ENCODE measurements at regions not wholly inside any gene's neighbourhood (a gene's known extent, or its start where the extent isn't known, plus 50 kb on each side); places are given as distances from the start of the nearest gene placed in this dataset.

DNA sequence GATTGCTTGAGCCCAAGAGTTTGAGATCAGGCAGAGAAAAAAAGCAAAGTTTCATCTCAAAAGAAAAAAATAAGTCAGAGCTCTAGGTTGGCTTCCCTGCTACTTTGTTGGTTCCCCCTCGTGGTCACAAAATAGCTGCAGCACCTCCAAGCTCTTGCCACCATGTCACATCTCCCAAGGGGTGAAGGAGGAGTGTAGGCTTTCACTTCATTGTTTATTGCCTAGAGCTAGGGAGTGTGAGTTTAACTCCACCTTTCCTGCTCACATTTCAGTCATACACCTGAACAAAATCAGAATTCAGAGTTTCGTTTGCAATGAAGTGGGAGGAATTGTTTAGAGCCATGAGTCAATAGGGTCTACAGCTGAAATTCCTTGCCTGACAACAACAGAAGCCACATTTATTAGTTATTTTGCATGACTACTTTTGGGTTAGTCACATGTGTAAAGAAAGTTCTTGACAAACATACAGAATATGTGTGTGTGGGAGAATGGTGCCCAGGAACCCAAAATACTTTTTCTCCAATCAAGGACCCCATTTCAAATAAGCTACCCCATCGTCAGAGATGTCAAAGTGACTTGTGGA, 56.2 kb upstream of the UFL1 start:
- no peak for TF ChIP-seq HIC1 (tag by site-specific recombination; IDR thresholded peaks at IDR 0.05)
- TF ChIP-seq ZNF133 (tag by site-specific recombination; IDR thresholded peaks at IDR 0.05), result no peak
- TF ChIP-seq, protein P1, sequence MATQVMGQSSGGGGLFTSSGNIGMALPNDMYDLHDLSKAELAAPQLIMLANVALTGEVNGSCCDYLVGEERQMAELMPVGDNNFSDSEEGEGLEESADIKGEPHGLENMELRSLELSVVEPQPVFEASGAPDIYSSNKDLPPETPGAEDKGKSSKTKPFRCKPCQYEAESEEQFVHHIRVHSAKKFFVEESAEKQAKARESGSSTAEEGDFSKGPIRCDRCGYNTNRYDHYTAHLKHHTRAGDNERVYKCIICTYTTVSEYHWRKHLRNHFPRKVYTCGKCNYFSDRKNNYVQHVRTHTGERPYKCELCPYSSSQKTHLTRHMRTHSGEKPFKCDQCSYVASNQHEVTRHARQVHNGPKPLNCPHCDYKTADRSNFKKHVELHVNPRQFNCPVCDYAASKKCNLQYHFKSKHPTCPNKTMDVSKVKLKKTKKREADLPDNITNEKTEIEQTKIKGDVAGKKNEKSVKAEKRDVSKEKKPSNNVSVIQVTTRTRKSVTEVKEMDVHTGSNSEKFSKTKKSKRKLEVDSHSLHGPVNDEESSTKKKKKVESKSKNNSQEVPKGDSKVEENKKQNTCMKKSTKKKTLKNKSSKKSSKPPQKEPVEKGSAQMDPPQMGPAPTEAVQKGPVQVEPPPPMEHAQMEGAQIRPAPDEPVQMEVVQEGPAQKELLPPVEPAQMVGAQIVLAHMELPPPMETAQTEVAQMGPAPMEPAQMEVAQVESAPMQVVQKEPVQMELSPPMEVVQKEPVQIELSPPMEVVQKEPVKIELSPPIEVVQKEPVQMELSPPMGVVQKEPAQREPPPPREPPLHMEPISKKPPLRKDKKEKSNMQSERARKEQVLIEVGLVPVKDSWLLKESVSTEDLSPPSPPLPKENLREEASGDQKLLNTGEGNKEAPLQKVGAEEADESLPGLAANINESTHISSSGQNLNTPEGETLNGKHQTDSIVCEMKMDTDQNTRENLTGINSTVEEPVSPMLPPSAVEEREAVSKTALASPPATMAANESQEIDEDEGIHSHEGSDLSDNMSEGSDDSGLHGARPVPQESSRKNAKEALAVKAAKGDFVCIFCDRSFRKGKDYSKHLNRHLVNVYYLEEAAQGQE (tag by site-specific recombination; IDR thresholded peaks at IDR 0.05), result no peak
- TF ChIP-seq ZNF221 (tag by site-specific recombination; IDR thresholded peaks at IDR 0.05; ENCODE audit: borderline replicate concordance), result no peak
- no peak for TF ChIP-seq ZBTB49 (tag by site-specific recombination; IDR thresholded peaks at IDR 0.05; ENCODE audit: low read depth)
- no peak for TF ChIP-seq ZBTB26 (tag by site-specific recombination; optimal IDR thresholded peaks at IDR 0.05)
- no peak for TF ChIP-seq ZNF629 (tag by site-specific recombination; IDR thresholded peaks at IDR 0.05)
- no peak for TF ChIP-seq ZNF580 (tag by site-specific recombination; IDR thresholded peaks at IDR 0.05)
- no peak for TF ChIP-seq ZNF175 (tag by site-specific recombination; IDR thresholded peaks at IDR 0.05)
- TF ChIP-seq ZNF544 (tag by site-specific recombination; IDR thresholded peaks at IDR 0.05), result no peak

Data from HEK293 (cell line).